Fibroblast of the aortic adventitia (primary cell): ENCODE measurements at regions not wholly inside any gene's neighbourhood (a gene's known extent, or its start where the extent isn't known, plus 50 kb on each side); places are given as distances from the start of the nearest gene placed in this dataset.
A peak's percentile ranks its signal among the peaks of the same experiment; 100 is the strongest.

ENCODE experiments used
- DNase-seq: peaks from one replicate; pipeline ENCODE4 v3.0.0-alpha.2; 2010; ENCODE audit warnings: low read depth
- H3K4me3 ChIP-seq: 2 replicates; pipeline ENCODE4 v1.5.1; 2011; ENCODE audit warnings: low read depth, mild to moderate bottlenecking, control low read depth, low read length, moderate library complexity
- TF ChIP-seq, protein P1 (sequence below): IDR thresholded peaks from 2 replicates; pipeline ENCODE4 v1.5.1; 2011; ENCODE audit warnings: mild to moderate bottlenecking, low read length, control low read depth, inconsistent platforms; ENCODE audit not compliant: insufficient read depth

DNA sequence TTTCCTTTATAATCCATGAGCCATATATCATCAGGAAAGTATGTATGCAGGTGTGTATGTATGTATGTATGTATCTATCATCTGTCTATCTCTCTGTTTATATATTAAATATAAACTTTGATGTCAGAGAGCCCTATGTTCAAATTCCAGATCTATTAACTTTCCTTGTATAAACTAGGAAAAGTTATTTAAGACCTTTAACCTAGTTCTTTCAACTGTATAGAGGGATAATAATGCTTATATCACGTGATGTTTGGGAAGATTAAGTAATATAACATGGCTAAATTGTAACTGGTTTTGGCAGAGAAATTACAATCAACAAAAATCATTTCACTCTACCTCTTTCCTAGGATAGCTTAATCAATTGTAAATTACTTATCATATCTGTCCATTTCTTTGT lies 628.3 kb upstream of the IGFBP3 start:
- TF ChIP-seq, protein P1, sequence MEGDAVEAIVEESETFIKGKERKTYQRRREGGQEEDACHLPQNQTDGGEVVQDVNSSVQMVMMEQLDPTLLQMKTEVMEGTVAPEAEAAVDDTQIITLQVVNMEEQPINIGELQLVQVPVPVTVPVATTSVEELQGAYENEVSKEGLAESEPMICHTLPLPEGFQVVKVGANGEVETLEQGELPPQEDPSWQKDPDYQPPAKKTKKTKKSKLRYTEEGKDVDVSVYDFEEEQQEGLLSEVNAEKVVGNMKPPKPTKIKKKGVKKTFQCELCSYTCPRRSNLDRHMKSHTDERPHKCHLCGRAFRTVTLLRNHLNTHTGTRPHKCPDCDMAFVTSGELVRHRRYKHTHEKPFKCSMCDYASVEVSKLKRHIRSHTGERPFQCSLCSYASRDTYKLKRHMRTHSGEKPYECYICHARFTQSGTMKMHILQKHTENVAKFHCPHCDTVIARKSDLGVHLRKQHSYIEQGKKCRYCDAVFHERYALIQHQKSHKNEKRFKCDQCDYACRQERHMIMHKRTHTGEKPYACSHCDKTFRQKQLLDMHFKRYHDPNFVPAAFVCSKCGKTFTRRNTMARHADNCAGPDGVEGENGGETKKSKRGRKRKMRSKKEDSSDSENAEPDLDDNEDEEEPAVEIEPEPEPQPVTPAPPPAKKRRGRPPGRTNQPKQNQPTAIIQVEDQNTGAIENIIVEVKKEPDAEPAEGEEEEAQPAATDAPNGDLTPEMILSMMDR: no peak
- DNase-seq: no peak

DNA sequence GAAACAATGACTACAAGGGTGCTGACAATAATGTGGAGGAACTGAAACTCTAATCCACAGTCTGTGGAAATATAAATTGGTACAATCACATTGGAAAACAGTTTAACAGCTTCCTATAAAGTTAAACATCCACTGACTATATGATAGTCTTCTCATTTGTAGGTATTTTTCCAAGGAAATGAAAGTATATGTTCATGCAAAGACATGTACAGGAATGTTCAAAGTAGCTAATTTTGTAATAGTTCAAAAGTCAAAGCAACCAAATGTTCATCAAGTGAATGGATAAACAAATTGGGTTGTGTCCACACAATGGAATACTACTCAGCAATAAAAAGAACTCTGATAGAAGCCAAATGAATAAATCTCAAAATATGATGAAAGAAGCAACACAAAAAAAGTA lies 626.0 kb upstream of the IGFBP3 start:
- H3K4me3 ChIP-seq: no peak overlapping the region
- TF ChIP-seq, protein P1: no peak
- no peak for DNase-seq

More for the DNA sequence above, 628.3 kb upstream of the IGFBP3 start:
- no peak overlapping the region for H3K4me3 ChIP-seq

DNA sequence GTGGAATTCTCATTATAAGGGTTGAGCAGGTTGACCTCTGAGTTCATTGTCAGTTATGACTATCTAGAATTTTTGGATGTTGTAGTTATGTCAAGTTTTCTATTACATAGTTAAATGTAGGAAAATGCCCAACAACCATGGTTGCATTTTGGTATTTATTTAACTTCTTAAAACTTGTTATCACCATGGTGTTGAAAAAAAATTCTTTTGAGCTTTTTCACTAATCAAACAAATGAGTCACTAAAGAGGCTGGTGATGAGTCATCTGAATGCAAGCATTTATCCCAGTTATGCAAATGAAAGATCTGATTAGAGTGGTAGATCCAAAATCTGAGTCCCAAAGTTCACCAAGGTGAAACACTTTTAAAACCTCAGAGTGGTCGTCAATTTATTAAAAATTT lies 624.7 kb upstream of the IGFBP3 start:
- H3K4me3 ChIP-seq: no peak overlapping the region
- TF ChIP-seq, protein P1: no peak
- DNase-seq: peak; percentile 63

DNA sequence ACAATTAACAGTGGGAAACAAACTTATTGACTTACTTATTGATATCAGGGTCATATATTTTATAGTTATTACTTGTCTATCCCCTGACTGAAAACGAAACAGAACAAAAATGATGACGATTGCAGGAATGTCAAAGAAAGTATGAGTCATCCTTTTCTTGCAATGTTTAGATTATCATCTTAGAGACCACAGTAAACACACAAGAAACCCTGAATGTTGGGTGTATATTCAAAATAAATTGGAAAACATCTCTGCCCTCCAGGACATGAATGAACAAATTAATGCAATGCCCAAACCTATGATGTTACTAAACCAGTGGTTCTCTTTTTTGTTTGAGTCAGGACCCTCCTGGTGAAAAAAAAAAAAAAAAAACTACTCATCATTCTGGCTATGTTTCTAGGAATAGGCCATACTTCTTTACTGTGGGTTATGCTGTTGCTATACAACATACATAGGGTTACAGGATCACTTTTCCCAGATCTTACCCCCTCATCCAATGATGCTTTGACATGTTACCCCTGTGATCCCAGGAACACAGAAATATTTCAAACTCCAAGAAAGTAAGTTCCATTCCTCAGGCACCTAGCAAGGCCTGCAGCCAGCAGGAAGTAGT lies 623.4 kb upstream of the IGFBP3 start:
- no peak overlapping the region for H3K4me3 ChIP-seq
- TF ChIP-seq, protein P1: no peak
- peak; percentile 45 for DNase-seq

DNA sequence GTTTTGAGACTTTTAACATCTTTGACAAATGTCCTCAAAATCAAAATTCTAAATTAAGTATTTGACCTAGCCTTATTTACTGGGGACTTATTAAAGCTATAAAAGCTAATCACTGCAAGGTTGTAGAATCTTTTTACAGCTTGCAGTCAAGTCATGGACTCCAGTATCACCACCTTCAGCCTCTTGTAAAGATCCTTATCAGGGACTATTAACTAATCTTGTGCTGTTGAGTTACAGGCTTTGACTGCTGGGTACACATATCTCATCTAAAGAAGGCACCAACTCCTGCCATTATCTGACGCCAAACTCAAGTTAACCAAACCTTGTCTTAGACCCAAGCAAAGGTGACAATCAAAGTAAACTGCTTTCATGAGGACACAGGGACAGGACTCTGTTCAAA lies 621.0 kb upstream of the IGFBP3 start:
- H3K4me3 ChIP-seq: no peak overlapping the region
- DNase-seq: no peak
- TF ChIP-seq, protein P1: no peak

DNA sequence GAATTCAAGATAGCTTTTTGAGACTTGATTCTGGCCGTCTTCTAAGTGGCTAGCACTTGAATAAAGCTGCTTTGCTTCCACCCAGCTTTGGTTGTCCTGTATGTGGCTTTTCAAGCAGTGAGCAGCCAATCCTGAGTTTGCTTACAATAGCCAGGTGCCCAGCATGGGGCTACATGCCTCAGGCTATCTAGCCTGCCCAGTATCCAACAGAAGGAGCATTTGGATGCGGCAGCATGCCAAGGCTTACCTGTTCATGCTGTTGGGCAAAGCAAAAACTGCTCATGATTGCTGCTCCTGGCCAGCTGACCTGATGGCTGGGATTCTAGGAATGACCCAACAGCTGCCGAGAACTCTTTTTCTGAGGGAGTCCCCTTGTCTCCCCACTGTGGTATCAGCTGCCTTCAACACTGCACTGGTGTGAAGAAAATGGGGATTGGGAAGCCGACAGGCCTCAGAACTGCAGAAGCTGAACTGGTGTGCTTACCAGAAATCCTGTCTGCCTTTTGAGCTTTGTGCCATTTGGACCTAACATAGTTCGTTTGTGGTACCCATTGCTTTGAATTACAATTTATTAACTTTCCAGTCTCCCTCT lies 618.9 kb upstream of the IGFBP3 start:
- DNase-seq: no peak
- no peak overlapping the region for H3K4me3 ChIP-seq
- TF ChIP-seq, protein P1: no peak
